ENCODE measurements at regions not wholly inside any gene's neighbourhood (a gene's known extent, or its start where the extent isn't known, plus 50 kb on each side); places are given as distances from the start of the nearest gene placed in this dataset.

- TF ChIP-seq CTCF (conservative IDR thresholded peaks at IDR 0.05), result no peak
- peak overlapping the region; percentile 59; the same call in 1 of the 2 replicates for H3K27ac ChIP-seq
Observed at GRCh38 chr18:22558945-22559385, 141.2 kb upstream of the CTAGE1 start.

- TF ChIP-seq CTCF (conservative IDR thresholded peaks at IDR 0.05), result 0 out of 2 replicates have a peak, but pooled peaks have one; percentile 20
- H3K27ac ChIP-seq, result peak overlapping the region; percentile 59; the same call in 1 of the 2 replicates
Observed at GRCh38 chr18:22559414-22560274, 141.9 kb upstream of the CTAGE1 start.

DNA sequence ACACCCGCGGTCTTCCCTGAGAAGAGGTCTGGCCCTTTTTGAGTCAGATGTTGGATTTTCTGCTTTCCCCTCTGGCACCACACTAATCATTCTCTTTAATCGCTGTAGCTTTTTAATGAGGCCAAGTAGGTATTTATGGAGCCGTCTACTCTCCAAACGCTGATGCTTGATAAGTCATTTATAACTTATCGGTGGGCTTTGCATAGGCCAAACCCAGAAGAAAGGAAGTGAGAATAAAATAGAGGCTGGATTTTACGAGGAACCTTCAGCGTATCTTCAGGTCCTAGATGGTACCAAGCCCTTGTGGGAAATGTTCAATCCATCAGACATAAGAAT lies 142.5 kb upstream of the CTAGE1 start:
- TF ChIP-seq CTCF (conservative IDR thresholded peaks at IDR 0.05), result no peak
- H3K27ac ChIP-seq, result no peak overlapping the region

GRCh38 chr18:22560797-22561196 lies 143.1 kb upstream of the CTAGE1 start:
- no peak for TF ChIP-seq CTCF (conservative IDR thresholded peaks at IDR 0.05)
- H3K27ac ChIP-seq, result no peak overlapping the region

DNA sequence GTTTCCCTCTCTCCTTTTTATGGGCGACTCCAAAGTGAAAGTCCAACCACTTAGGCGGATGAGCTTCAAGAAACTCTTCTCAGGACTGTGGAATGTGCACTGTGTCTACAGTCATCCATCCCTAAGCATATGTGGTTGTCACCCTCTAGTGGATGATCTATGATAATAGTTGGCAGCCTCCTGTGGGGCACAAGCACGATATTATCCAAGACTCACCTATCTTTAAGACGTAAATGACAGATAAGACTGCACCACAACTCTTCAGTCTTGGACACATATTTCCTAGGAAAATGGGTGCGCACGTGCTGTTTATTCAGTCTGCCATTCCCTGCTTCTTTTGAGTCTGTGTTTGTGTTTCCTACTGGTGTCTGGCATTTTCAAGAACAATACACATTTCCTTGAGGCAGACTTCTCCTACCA lies 145.5 kb upstream of the CTAGE1 start:
- H3K27ac ChIP-seq, result no peak overlapping the region
- TF ChIP-seq CTCF (conservative IDR thresholded peaks at IDR 0.05), result peak; percentile 86

DNA sequence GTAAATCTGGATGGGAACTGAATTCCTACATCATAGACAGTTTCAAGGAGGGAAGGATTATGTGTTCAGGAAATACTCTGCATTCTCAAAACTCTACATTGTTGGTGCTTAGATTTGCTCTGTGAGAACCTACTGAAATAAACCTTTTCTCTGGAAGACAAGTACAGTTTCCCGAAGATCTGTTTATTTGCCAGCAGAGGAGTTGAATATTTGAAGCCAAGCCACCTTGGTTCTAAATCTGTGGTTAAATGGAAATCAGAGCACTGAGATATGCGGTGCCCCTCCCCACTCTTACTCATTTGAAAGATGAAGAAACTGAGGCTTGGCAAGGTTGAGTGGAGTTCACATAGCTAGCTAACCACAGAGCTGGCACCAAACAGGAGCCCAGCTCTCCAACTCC lies 146.3 kb upstream of the CTAGE1 start:
- TF ChIP-seq CTCF (conservative IDR thresholded peaks at IDR 0.05), result no peak
- no peak overlapping the region for H3K27ac ChIP-seq

- TF ChIP-seq CTCF (conservative IDR thresholded peaks at IDR 0.05), result no peak
- no peak overlapping the region for H3K27ac ChIP-seq
Observed at GRCh38 chr18:22566703-22567420, 149.1 kb upstream of the CTAGE1 start.

Measured in VCaP (cell line).